Erythroblast (primary cell): ENCODE measurements at regions not wholly inside any gene's neighbourhood (a gene's known extent, or its start where the extent isn't known, plus 50 kb on each side); places are given as distances from the start of the nearest gene placed in this dataset.
"Not testable (repeated sequence)": the region's sequence is repeated elsewhere in the genome, so short reads cannot be mapped to it uniquely, and the experiment has no call there.

Source experiments
- DNase-seq, 2 experiments: peaks; one replicate each; lab custom pipeline; 2025; lab: John Stamatoyannopoulos, UW
- GATA1 ChIP-seq: IDR thresholded peaks from 2 replicates; pipeline ENCODE4 v1.6.1; 2011; ENCODE audit warnings: low read depth, mild to moderate bottlenecking, control low read depth, low read length, moderate library complexity
- POLR2A ChIP-seq: IDR thresholded peaks from 2 replicates; pipeline ENCODE4 v1.6.1; 2011; ENCODE audit warnings: mild to moderate bottlenecking, low read length

DNA sequence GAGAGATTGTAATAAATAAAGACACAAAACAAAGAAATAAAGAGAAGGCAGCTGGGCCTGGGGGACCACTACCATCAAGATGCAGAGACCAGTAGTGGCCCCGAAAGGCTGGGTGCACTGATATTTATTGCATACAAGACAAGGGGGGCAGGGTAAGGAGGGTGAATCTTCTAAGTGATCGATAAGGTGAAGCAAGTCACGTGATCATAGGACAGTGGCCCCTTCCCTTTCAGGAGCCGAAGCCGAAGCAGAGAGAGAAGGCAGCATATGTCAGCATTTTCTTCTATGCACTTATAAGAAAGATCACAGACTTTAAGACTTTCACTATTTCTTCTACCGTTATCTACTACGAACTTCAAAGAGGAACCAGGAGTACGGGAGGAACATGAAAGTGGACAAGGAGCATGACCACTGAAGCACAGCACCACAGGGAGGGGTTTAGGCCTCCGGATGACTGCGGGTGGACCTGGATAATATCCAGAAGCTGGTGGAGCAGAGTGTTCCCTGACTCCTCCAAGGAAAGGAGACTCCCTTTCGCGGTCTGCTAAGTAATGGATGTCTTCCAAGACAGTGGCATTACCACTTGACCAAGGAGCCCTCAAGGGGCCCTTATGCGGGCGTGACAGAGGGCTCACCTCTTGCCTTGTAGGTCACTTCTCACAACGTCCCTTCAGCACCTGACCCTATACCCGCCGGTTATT lies 126.4 kb downstream of the RBM46 start:
- DNase-seq = not testable (repeated sequence)

DNA sequence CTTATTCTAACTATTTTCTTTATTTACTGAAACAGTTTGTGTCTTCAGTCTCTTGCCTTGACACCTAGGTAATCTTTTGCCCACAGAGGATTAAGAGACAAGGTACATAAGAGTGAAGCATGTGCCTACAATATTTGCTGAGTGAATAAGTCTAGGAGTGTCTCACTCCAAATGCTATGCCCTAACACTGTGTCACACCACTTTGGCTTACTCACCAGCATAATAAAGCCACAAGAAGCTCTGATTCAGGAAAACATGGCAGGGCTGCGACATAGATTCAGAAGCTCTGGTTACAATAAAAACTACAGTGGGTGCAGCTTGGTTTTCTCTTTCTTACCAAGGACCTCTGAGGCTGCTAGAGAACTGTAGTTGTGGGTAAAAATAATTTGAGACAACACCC lies 127.1 kb downstream of the RBM46 start:
- no peak for DNase-seq
- no peak for TF ChIP-seq GATA1
- no peak for TF ChIP-seq POLR2A

GRCh38 chr4:154911097-154911496 lies 130.0 kb downstream of the RBM46 start:
- TF ChIP-seq POLR2A (no peak), GATA1 (no peak)
- DNase-seq = no peak

DNA sequence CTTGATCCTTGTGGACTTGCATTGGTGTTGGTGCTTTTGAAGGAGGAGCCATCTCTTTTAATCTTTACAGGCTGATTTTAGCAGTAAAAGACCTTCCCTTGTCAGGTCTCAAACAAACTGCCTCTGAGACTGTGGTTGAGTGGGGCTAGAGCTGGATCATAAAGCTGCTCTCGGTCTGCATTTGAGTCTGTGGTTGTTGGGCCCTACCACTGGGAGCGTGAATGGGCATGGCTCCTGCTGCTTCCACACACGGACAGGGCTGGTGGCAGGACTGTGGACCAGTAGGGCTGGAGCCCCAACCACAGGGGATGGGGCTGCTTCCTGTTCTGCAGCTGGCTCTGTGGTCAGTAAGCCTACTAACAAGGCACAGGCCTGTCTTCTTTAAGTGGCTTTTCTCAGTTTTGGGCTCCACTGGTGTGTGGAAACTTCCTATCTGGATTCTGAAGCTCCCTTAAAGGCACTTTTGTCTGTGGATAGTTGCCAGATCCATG lies 130.6 kb downstream of the RBM46 start:
- DNase-seq = no peak
- TF ChIP-seq GATA1 (no peak), POLR2A (no peak)

- no peak for DNase-seq
- TF ChIP-seq POLR2A (no peak), GATA1 (no peak)
These were observed 135.0 kb downstream of the RBM46 start for GRCh38 chr4:154916068-154916467.

GRCh38 chr4:154927126-154927680 lies 146.1 kb downstream of the RBM46 start:
- no peak for TF ChIP-seq GATA1
- no peak for TF ChIP-seq POLR2A
- DNase-seq = peak; percentile 13 to 69

- TF ChIP-seq GATA1 = no peak
- no peak for TF ChIP-seq POLR2A
- DNase-seq = peak; percentile 13 to 21
These were observed 147.7 kb downstream of the RBM46 start for GRCh38 chr4:154928640-154929257.

DNA sequence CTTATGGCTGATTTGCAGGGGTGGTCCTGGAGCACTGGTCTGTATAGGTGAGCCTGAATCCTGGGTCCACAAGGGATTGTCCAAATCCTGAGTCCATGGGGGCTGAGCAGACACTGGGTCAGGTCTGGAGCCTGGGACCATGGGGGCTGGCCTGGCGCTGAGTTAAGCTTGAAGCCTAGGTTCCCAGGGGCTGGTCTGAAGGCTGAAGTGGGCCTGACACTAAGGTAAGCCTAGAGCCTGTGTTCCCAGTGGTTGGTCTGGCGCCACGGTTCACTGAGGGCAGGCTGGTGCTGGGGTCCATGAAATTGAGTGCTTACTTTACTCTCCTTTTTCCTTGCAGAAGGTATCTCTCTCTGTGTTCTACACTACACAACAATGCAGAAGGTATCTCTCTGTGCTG lies 155.8 kb downstream of the RBM46 start:
- no peak for DNase-seq
- TF ChIP-seq POLR2A (no peak), GATA1 (no peak)

DNA sequence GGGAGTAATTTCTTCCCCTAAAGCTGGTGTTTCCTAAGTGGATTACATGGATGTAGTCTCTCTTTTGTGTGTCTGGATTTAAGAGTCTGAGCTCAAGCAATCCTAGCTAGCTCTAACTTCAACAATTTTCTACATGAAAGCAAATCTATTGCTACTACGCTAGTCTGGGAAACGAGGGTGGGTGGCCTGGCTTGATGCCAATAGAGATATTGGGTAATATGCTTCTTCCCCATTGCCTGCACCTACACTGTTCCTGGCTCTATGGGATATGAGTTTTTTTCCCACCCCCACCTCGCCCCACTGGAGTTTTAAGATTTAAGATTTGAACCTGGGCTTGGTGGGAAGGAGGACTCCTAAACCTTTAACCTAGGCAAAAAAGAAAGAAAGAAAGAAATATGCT lies 158.8 kb downstream of the RBM46 start:
- DNase-seq = no peak
- TF ChIP-seq GATA1 = no peak
- no peak for TF ChIP-seq POLR2A

- TF ChIP-seq POLR2A (no peak), GATA1 (no peak)
- no peak for DNase-seq
These were observed 161.1 kb downstream of the RBM46 start for GRCh38 chr4:154942176-154942575.

DNA sequence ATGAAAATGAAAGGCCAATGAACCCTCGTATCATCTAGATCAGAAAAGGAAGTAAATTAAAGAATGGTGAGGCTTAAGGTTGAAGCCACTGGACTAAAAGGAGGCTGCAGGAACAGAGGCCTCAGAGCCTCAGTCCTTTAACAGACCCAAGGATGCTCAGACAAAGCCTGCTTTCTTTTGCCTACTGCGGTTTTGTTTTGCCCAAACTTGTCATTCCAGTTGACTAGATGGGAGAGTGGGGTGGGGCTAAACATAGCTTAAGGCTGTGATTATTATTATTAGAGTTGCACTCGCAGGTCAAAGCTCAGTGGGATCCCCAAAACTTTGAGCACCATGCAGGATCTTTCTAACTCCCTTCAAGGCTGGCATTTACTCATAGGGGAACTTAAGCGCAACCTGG lies 163.9 kb downstream of the RBM46 start:
- DNase-seq = no peak
- TF ChIP-seq GATA1 = no peak
- no peak for TF ChIP-seq POLR2A

- no peak for TF ChIP-seq GATA1
- no peak for TF ChIP-seq POLR2A
- DNase-seq = no peak
These were observed 165.0 kb downstream of the RBM46 start for GRCh38 chr4:154946113-154946512.

DNA sequence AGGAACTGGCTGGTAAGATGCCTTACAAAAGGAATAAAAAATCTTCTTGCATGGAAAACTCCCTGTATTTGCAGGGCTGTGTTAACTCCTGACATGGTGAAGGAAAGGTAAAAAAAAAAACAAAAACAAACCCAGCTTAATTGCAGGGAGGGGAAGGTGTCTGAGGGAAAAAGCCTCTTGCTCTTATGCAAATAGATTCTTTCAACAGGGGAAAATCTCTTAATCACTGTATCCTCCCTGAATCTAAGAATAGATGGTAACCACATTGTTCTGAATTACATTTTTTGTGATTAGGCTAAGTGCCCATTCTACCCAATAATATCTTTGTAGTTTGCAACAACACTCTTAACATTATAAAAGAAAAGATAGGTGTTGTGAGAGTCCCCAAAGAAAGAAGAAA lies 172.6 kb downstream of the RBM46 start:
- no peak for DNase-seq
- TF ChIP-seq GATA1 (no peak), POLR2A (no peak)

DNA sequence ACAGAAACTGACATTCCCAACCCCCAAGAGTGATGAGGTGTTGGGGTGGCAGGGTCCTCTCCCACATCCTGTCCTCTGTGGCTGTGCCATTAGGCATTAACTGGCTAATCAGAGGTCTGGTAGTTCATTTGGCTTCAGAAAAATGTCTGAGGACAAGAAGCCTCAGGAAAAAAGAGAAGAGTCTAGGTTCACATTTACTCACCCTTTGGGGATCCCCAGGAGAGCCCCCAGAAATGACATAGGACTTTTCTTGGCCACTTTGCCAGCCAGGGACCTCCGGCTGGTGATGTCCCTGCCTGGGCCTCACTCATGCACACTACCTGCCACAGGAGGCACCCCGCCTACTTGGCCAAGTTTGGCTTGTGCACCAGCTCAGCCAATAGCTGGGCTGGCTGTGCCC lies 173.0 kb downstream of the RBM46 start:
- TF ChIP-seq GATA1 (no peak), POLR2A (no peak)

DNA sequence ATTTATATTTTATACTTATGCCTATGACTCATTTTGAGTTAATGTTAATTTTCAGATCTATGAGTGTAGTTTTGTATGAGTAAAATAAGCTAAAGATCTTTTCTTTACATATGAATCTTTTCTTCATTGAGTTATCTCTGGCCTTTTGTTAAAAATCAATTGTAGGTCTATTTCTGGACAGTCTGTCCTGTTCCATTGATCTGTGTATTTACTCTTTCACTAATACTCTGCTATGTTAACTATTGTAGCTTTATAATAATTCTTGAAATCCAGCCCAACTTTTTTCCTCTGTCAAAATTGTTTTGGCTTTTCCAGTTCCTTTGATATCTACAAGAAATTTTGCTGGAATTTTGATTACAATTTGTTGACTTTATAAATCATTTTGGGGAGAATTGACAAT lies 177.0 kb downstream of the RBM46 start:
- no peak for DNase-seq
- TF ChIP-seq POLR2A (no peak), GATA1 (no peak)

More for the DNA sequence above, 173.0 kb downstream of the RBM46 start:
- DNase-seq = no peak

DNA sequence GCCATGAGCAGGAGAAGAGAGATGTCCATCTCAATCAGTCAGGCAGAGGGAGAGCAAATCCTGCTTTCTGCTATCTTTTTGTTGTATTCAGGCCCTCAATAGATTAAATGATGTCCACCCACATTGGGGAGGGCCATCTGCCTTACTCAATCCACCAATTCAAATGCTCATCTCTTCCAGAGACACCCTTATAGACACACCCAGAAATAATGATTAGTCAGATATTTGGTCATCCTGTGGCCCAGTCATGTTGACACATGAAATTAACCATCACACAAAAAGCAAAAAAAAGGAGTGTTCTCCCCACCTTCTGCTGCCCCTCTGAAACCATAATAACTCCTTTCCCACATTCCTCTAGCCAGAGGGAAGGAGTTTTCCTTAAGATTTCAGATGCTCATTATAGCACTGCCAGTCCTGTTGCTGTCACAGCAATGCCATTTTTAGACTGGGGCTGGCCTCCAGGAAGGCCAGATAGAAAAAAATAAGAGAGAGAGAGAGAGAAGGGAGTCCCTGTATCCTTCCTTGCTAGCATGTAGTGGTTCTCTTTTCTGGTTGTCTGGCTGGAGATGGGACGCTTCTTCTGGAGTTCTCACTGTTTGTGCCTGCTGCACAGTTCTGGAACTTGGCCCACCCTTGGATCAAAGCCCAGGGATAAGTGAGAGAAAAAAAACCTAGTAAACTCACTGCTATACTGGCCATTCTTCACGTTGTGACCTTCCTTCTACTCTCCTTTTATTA lies 177.7 kb downstream of the RBM46 start:
- peak in 1 of 2 experiments; percentile 2 for DNase-seq
- TF ChIP-seq GATA1 (no peak), POLR2A (no peak)
